KMS-11 (cell line): ENCODE measurements at regions not wholly inside any gene's neighbourhood (a gene's known extent, or its start where the extent isn't known, plus 50 kb on each side); places are given as distances from the start of the nearest gene placed in this dataset.

ENCODE experiments used
- H2AFZ ChIP-seq: fragments of 200-600 bp; sonication (generic); 2 replicates; pipeline ENCODE4 v1.6.1; 2016; ENCODE audit warnings: antibody characterized with exemption, mixed run types, low read depth
- H3K27ac ChIP-seq: fragments of 200-600 bp; sonication (generic); 2 replicates; pipeline ENCODE4 v1.6.1; 2016; ENCODE audit warnings: mild to moderate bottlenecking, mixed run types
- H3K27me3 ChIP-seq: fragments of 200-600 bp; sonication (generic); 2 replicates; pipeline ENCODE4 v1.6.1; 2017; ENCODE audit warnings: mild to moderate bottlenecking, low read depth, mixed run types, moderate library complexity; ENCODE audit not compliant: insufficient read depth
- H3K36me3 ChIP-seq: fragments of 200-600 bp; sonication (generic); 2 replicates; pipeline ENCODE4 v1.6.1; 2017; ENCODE audit warnings: mild to moderate bottlenecking, mixed run types; ENCODE audit not compliant: insufficient read depth
- H3K4me1 ChIP-seq: fragments of 200-600 bp; sonication (generic); 2 replicates; pipeline ENCODE4 v1.6.1; 2016; ENCODE audit warnings: mild to moderate bottlenecking, low read depth, mixed run types; ENCODE audit not compliant: poor library complexity, severe bottlenecking
- H3K4me2 ChIP-seq: fragments of 200-600 bp; sonication (generic); 2 replicates; pipeline ENCODE4 v1.7.0; 2016; ENCODE audit warnings: mild to moderate bottlenecking, mixed run types
- H3K4me3 ChIP-seq: fragments of 200-600 bp; sonication (generic); IDR thresholded peaks from 2 replicates; pipeline ENCODE4 v1.6.1; 2017; ENCODE audit warnings: low read depth, low read length, mixed read lengths; ENCODE audit not compliant: insufficient read depth
- H3K79me2 ChIP-seq: fragments of 200-600 bp; sonication (generic); 2 replicates; pipeline ENCODE4 v1.6.1; 2016; ENCODE audit warnings: low read depth, mixed run types; ENCODE audit not compliant: insufficient read depth
- H3K9ac ChIP-seq: fragments of 200-600 bp; sonication (generic); 2 replicates; pipeline ENCODE4 v1.6.1; 2016; ENCODE audit warnings: mild to moderate bottlenecking, mixed run types
- H4K20me1 ChIP-seq: fragments of 200-600 bp; sonication (generic); 2 replicates; pipeline ENCODE4 v1.6.1; 2016; ENCODE audit warnings: mild to moderate bottlenecking, mixed run types; ENCODE audit not compliant: insufficient read depth
- TF ChIP-seq, protein P1 (sequence below): fragments of 200-600 bp; sonication (generic); conservative IDR thresholded peaks from 2 replicates; pipeline ENCODE4 v1.6.1; 2017; ENCODE audit warnings: low read depth, mild to moderate bottlenecking, antibody characterized with exemption, low read length, moderate library complexity, mixed read lengths

DNA sequence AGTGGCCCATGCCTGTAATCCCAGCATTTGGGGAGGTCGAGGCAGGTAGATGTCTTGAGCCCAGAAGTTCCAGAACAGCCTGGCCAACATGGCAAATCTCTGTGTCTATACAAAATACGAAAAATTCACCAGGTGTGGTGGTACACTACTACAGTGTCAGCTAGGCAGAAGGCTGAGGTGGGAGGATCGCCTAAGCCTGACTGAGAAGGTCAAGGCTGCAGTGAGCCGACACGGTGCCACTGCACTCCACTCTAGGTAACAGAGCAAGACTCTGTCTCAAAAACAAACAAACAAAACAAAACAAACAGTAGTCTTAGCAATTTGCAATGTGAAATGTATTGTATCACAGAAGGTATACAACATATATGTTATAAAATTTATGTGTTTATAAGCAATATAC lies 348.0 kb downstream of the SEMA3D start:
- TF ChIP-seq, protein P1, sequence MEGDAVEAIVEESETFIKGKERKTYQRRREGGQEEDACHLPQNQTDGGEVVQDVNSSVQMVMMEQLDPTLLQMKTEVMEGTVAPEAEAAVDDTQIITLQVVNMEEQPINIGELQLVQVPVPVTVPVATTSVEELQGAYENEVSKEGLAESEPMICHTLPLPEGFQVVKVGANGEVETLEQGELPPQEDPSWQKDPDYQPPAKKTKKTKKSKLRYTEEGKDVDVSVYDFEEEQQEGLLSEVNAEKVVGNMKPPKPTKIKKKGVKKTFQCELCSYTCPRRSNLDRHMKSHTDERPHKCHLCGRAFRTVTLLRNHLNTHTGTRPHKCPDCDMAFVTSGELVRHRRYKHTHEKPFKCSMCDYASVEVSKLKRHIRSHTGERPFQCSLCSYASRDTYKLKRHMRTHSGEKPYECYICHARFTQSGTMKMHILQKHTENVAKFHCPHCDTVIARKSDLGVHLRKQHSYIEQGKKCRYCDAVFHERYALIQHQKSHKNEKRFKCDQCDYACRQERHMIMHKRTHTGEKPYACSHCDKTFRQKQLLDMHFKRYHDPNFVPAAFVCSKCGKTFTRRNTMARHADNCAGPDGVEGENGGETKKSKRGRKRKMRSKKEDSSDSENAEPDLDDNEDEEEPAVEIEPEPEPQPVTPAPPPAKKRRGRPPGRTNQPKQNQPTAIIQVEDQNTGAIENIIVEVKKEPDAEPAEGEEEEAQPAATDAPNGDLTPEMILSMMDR, result no peak
- no peaks in the 10 kb centered on the region for H3K27me3 ChIP-seq

DNA sequence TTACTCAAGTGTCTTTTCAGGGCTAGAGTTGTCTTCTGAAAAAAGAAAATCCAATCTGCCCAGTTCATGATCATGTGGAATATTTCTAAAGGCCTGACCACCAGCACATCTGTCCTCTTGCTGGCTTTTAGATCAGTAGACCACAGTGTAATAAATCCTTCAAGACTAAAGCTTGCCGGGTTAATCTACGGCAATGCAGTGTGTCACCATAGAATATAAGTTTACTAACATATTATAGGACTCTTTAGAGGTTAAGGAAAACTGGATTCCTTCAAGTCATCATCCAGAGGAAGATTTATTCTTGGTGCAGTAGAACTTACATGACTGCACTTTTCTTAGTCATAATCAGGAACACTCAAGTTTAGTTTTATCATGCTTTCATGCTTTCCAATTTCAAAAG lies 349.5 kb downstream of the SEMA3D start:
- H3K4me1 ChIP-seq, result no peaks in the 10 kb centered on the region
- no peak overlapping the region for H2AFZ ChIP-seq

More for the DNA sequence above, 348.0 kb downstream of the SEMA3D start:
- Histone ChIP-seq H3K4me3 (no peak overlapping the region), H3K9ac (no peak overlapping the region), H3K79me2 (no peaks in the 10 kb centered on the region), H3K4me2 (no peak overlapping the region), H3K4me1 (no peaks in the 10 kb centered on the region), H4K20me1 (no peaks in the 10 kb centered on the region), H3K36me3 (no peaks in the 10 kb centered on the region), H3K27ac (no peak overlapping the region), H2AFZ (no peak overlapping the region)

DNA sequence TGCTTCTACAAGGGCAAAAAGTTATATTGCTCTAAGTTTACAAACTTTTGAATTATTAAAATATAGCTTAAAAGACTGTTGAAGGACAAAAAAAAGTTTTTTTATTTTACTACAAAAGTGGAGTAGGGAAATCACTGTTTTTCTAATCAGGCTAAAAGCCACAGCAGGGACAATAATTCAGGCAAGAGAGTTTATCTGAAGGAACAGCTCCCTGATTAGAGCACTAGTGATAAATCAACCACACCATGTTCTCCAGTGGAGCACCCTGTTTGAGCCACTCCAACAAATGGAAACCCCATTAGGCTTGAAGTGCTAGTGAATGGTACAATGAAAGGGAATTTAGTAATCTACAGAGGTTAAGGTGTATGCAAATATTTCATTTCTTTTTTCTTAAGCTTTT lies 357.1 kb downstream of the SEMA3D start:
- Histone ChIP-seq H3K4me1 (no peaks in the 10 kb centered on the region), H4K20me1 (no peaks in the 10 kb centered on the region), H3K4me3 (no peak overlapping the region), H3K27me3 (no peaks in the 10 kb centered on the region), H3K4me2 (no peak overlapping the region), H3K27ac (no peak overlapping the region), H3K79me2 (no peaks in the 10 kb centered on the region), H3K9ac (no peak overlapping the region), H3K36me3 (no peaks in the 10 kb centered on the region), H2AFZ (no peak overlapping the region)
- TF ChIP-seq, protein P1, result no peak

More for the DNA sequence above, 349.5 kb downstream of the SEMA3D start:
- Histone ChIP-seq H3K9ac (no peak overlapping the region), H4K20me1 (no peaks in the 10 kb centered on the region), H3K27me3 (no peaks in the 10 kb centered on the region), H3K4me3 (no peak overlapping the region), H3K27ac (no peak overlapping the region), H3K4me2 (no peak overlapping the region), H3K79me2 (no peaks in the 10 kb centered on the region), H3K36me3 (no peaks in the 10 kb centered on the region)
- TF ChIP-seq, protein P1, result no peak

DNA sequence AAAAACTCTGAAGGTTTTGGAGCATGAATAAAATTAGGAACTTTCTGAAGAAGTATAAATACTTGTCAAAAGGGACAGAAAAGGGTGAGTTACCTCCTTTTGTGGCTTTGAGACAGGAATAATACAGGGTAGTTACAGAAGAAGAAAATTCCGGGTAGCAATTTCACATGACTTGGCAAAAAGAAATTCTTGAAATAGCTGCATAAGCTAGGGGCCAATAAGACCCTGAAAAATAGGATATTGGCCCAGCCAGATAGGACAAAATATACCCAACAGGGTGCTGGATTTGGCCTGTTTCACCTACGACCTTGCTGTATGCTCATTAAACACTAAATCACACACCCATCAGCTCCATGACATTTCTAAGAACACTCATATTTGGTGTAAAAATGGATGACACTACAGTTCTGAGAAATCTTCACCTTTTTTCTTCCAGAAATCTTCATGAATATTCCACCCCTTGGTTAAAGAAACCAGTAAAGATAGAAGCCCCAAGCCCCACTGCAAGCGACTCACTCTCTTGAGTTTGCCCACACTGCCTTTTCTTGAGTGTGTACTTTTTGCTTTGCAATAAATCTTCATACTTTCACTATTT lies 362.7 kb downstream of the SEMA3D start:
- TF ChIP-seq, protein P1, result no peak
- Histone ChIP-seq H3K4me1 (no peaks in the 10 kb centered on the region), H2AFZ (no peak overlapping the region), H3K4me2 (no peak overlapping the region), H4K20me1 (no peaks in the 10 kb centered on the region), H3K4me3 (no peak overlapping the region), H3K36me3 (no peaks in the 10 kb centered on the region), H3K27me3 (no peaks in the 10 kb centered on the region), H3K9ac (no peak overlapping the region), H3K79me2 (no peaks in the 10 kb centered on the region), H3K27ac (no peak overlapping the region)
